Brain pericyte (primary cell): ENCODE measurements at regions not wholly inside any gene's neighbourhood (a gene's known extent, or its start where the extent isn't known, plus 50 kb on each side); places are given as distances from the start of the nearest gene placed in this dataset.
"Not testable (repeated sequence)": the region's sequence is repeated elsewhere in the genome, so short reads cannot be mapped to it uniquely, and the experiment has no call there.

ENCODE experiments used
- DNase-seq: peaks from one replicate; pipeline ENCODE4 v3.0.0-alpha.2; 2012; ENCODE audit warnings: low read depth, low spot score

GRCh38 chr15:87752250-87752951, 504.1 kb downstream of the NTRK3 start:
- DNase-seq: no peak

- no peak for DNase-seq
Measured at GRCh38 chr15:87748483-87748882, 508.1 kb downstream of the NTRK3 start.

- no peak for DNase-seq
Measured at GRCh38 chr15:87747087-87747486, 509.5 kb downstream of the NTRK3 start.

- DNase-seq: no peak
Measured at GRCh38 chr15:87746333-87746732, 510.2 kb downstream of the NTRK3 start.

- DNase-seq: no peak
Measured at GRCh38 chr15:87744815-87745214, 511.7 kb downstream of the NTRK3 start.

GRCh38 chr15:87743562-87743961, 513.0 kb downstream of the NTRK3 start:
- no peak for DNase-seq

- DNase-seq: no peak
Measured at GRCh38 chr15:87741350-87741749, 515.2 kb downstream of the NTRK3 start.

GRCh38 chr15:87740655-87741344, 515.7 kb downstream of the NTRK3 start:
- DNase-seq: no peak

- no peak for DNase-seq
Measured at GRCh38 chr15:87739866-87740265, 516.7 kb downstream of the NTRK3 start.

- DNase-seq: no peak
Measured at GRCh38 chr15:87739081-87739480, 517.5 kb downstream of the NTRK3 start.

GRCh38 chr15:87737460-87737859, 519.1 kb downstream of the NTRK3 start:
- not testable (repeated sequence) for DNase-seq

GRCh38 chr15:87736891-87737389, 519.6 kb downstream of the NTRK3 start:
- DNase-seq: no peak

- DNase-seq: no peak
Measured at GRCh38 chr15:87736401-87736800, 520.1 kb downstream of the NTRK3 start.

- no peak for DNase-seq
Measured at GRCh38 chr15:87735522-87735921, 521.0 kb downstream of the NTRK3 start.

- DNase-seq: no peak
Measured at GRCh38 chr15:87734571-87735373, 521.8 kb downstream of the NTRK3 start.

- DNase-seq: no peak
Measured at GRCh38 chr15:87733977-87734376, 522.6 kb downstream of the NTRK3 start.

GRCh38 chr15:87733541-87733941, 523.0 kb downstream of the NTRK3 start:
- DNase-seq: no peak

- DNase-seq: no peak
Measured at GRCh38 chr15:87732976-87733375, 523.6 kb downstream of the NTRK3 start.

- no peak for DNase-seq
Measured at GRCh38 chr15:87731630-87732029, 524.9 kb downstream of the NTRK3 start.

- DNase-seq: no peak
Measured at GRCh38 chr15:87730706-87731105, 525.8 kb downstream of the NTRK3 start.

GRCh38 chr15:87728998-87729397, 527.5 kb downstream of the NTRK3 start:
- DNase-seq: no peak

GRCh38 chr15:87727073-87727472, 529.5 kb downstream of the NTRK3 start:
- DNase-seq: no peak
